HCEC 1CT (cell line): ENCODE measurements at regions not wholly inside any gene's neighbourhood (a gene's known extent, or its start where the extent isn't known, plus 50 kb on each side); places are given as distances from the start of the nearest gene placed in this dataset.

Experiments used
- DNase-seq: peaks from one replicate; pipeline ENCODE4 v3.0.0-alpha.2; 2017

DNA sequence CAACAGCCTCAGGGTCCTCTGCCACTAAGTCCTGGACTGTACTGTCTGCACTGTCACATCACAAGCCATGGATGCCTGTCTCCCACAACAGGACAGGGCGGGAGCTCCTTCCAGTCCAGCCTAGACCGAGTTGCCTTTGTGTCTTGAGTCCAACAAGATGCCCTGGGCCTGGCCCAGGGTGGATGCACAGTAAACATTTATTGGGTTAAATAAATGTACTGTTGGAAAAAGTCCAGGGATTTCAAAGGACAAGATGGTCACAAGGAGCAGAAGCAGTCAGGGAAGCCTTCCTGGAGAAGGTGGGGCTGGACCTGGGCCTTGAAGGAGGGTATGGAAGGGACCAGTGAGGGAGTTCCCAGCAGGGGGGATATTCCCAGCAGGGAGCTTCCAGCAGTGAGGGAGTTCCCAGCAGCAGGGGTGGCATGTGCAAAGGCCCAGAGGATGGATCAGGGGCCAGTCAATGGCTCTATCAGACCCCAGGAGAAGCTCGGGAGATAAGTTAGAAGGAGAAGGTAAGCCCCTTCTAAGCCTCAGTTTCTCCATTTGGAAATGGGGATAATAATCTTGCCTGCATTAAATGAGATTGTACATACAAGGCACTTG, 72.7 kb upstream of the NEURL1B start:
- DNase-seq, result no peak

DNA sequence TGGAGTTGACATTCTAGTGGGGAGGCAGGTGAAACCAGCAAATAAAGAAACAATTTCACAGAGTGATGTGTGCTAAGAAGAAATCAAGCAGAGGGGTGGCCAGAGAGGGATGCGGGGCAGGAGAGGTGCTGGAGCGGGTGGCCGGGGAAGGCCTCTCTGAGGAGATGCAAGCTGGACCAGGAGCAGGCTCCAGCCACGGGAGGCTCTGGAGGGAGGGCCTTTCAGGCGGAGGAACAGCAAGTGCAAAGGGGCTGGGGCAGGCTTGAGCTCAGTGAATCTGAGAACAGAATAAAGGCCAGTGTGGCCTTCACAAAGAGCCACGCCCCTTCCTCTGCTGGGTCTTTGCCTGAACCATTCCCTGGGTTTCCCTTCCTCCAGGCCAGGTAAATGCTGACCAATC, 73.2 kb upstream of the NEURL1B start:
- DNase-seq, result no peak

DNA sequence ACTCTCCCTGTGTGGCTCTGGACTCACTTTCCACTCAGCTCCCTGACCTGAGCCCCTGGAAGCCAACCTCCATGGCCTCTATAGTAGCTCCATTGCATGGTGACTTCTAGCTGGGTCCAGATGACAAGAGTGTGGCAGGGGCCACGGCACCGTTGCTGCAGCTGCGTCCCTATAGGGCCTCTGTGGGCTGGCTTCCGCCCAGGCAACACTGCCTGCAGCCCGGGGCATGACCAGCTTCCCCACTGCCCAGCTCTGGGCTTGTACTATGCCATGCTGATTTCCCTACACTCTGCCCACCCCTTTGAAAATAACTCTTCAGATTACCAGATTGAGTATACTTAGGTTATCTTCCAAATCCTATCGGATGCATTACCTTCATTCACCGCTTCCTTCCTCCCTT, 73.8 kb upstream of the NEURL1B start:
- DNase-seq, result no peak

- DNase-seq, result no peak
Measured at GRCh38 chr5:172565931-172566665, 75.0 kb upstream of the NEURL1B start.

DNA sequence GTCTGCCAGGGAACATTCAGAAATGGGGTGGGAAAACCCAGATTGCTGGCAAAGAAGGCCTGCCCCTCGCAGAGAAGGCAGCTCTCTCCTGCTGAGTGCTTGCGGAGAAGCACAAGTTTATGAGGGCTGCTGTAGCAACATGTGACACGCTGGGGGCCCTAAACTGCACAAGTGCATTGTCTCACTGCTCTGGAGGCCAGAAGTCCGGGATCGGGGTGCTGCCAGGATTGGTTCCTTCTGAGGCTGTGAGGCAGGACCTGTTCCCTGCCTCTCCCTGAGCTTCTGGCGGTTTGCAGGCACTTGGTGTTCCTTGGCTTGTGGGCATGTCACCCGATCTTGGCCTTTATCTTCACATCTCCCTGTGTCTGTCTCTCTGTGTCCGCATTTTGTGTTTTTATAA, 75.6 kb upstream of the NEURL1B start:
- DNase-seq, result no peak

DNA sequence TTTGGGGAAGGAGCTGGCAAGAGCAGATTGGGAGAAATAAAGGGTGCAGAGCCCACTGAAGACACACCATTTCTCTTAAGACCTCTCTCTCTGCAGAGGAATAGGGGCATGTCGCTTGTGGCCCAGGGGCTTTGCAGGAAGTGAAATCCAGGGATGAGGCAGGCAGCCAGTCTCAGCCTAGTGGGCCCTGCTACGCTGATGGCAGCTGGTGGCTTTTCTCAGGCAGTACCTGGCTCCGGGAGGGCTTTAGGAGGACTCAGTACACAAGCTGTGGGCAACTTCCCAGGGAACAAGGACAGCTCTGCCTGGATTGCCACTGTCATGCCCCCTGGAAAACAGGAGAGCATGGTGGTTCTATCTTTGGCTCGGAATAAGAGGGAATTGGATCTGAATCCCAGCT, 76.2 kb upstream of the NEURL1B start:
- DNase-seq, result no peak

GRCh38 chr5:172564188-172564587, 76.9 kb upstream of the NEURL1B start:
- DNase-seq, result no peak

DNA sequence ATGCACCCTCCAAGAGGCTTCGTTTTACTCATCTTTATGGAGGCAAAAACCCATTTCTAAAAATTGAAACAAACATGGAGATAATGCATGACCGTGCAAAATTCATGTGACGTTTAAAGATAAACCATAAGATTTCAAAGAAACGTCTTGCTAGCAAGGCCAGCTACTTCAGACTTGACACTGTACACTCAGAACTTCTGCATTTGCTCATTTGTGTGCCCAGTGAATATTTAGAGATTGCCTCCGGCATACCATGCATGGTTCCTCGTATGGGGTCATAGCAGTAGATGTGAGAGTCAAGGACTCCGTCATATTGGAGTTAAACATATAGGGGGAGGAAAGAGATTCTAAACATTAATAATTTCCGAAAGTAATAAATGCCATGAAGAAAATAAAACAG, 78.6 kb upstream of the NEURL1B start:
- DNase-seq, result no peak

DNA sequence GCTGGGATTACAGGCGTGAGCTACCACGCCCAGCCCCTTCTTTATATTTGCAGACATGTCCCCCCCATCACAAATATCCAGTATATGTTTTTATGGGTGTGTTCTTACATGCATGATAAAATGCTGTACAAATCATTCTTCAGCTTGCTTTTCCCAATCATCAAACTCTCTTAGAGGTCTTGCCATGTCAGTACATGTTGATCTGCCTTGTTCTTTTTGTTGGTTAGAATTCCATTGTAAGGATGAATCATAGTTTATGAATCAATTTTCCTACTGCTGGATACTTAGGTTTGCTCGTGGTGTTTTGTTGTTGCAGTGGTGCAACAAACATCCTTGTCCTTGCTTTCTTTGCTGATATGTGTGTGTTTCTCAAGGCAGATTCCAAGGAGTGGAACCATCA, 79.9 kb upstream of the NEURL1B start:
- DNase-seq, result peak; percentile 50

DNA sequence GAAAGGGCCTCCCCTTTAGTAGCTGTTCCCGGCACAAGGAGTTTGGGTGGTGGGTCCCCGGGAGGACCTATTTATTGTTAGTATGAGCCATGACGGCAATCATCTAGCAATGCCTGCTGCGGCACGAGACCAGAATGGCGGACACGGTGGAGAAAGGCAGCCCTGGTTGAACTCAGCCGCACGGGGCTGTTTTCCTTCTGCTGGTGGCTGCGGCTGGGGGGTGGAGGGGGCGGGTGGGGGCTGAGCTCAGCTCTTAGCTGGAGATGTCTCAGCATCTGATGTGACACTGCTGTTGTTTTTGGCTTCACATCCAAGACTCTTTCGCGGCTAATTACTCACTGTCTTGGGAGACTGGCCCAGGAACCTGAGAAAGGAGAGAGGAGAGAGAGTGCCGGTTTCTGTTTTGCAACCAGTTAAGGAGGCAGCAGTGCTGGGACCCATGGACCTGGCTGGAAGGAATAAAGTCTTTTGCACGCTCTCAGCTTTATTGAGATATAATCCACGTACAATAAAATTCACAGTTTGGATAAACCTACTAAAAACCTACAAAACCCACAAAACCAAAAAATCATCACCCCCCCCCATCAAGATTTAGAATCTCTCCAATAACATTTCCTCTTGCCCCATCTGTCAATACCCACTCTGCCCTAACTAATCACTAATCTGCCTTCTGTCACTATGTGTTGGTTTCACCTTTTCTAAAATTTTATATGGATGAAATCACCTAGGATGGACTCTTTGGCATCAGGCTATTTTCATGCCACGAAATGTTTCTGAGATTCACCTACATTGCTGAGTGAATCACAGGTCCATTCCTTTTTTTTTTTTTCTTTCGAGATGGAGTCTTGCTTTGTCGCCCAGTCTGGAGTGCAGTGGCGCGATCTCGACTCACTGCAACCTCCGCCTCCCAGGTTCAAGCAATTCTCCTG, 81.8 kb upstream of the NEURL1B start:
- DNase-seq, result peak; percentile 87

DNA sequence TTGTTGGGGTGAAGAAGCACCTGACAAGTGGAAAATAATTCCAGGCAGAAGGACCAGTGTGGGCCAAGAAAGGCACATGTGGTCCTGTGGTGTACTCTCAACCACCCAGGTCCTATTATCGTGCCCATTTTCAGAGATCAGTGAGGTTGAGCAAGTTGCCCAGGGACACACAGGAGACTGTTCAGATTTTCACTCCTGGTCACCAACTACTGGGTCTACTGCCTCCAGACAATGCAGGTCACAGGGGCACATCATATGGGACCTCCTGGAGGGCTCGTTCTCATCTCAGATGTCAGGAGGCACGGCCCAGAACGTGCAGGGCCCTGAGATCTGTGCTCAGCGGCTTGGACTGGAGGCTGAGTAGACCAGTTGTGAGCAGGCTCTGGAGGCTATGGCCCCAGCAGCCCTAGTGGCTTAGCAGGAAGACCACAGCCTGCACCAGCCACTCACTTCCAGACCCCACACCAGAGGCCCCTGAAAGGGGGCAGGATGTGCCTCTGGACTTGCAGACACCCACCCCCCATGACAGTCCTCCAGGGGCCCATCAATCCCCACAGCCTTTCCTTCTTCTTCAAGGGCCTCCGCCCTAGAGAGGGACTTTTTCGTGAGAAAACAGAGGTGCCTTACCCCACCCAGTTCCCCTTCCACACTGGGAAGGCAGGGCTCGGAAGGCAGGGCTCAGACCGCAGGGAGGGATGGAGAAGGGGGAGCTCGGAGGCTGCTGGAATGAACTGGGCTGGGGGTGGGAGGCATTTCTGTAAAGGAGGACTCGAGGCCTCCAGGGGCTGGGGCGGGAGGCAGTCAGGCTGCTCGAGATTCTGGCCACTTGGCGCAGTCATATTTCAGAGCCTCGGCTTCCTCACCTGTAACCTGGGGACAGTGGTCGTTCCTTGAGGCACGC, 82.7 kb upstream of the NEURL1B start:
- no peak for DNase-seq

- DNase-seq, result no peak
Measured at GRCh38 chr5:172556971-172557461, 84.0 kb upstream of the NEURL1B start.

DNA sequence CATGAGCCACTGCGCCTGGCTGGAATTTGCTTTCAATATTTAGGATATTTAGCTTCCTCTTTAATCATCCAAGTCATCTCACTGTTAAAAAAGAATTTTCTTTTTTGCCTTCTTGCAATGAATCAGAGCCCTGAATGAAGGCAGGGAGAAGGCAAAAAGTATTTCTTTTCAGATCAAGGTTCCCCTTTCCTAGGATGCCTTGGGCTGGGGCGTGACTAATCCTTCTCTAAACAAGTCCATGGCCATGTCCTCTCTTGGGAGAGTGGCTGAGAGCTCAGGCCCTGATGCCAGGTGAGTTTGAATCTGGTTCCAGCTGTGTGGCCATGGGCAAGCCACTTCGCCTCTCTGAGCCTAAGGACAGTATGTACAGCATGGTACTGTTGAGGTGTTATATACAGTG, 84.8 kb upstream of the NEURL1B start:
- no peak for DNase-seq

- no peak for DNase-seq
Measured at GRCh38 chr5:172554562-172554961, 86.5 kb upstream of the NEURL1B start.

DNA sequence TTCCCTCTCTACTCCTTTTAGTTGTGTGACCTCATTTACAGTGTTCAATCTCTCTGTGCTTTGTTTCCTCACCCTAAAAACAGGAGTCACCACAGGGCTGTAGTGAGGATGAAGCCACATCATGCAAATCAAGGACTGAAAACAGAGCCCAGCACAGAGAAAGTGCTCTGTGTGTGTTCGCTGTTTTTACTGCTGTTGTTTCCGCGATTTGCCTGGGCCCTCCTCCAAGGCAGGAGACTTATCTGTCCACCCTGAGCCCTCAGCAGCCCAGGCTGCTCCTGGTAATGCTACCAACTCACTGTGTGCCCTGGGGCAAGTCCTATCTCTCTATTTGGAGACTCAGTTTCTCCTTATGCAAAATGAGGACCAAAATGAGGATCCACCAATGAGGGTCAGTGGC, 87.2 kb upstream of the NEURL1B start:
- DNase-seq, result no peak

- DNase-seq, result no peak
Measured at GRCh38 chr5:172553167-172553566, 87.9 kb upstream of the NEURL1B start.

DNA sequence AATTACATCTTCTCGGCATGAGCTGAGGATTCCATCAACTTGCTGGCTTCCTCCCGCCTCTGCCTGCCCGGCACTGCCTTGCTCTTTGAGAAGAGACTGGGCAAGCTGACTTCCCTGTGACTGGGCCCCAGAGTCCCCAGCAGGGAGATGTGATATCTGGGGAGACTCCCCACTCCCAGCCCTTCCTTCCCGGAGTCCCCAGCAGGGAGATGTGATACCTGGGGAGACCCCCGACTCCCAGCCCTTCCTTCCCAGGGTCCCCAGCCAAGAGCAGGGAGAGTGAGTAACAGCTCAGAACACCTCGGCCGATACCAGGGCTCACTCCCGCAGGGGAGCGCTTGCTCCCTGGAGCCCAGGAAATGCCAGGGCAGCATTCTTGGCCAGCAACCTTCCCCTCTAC, 90.1 kb upstream of the NEURL1B start:
- DNase-seq, result no peak

DNA sequence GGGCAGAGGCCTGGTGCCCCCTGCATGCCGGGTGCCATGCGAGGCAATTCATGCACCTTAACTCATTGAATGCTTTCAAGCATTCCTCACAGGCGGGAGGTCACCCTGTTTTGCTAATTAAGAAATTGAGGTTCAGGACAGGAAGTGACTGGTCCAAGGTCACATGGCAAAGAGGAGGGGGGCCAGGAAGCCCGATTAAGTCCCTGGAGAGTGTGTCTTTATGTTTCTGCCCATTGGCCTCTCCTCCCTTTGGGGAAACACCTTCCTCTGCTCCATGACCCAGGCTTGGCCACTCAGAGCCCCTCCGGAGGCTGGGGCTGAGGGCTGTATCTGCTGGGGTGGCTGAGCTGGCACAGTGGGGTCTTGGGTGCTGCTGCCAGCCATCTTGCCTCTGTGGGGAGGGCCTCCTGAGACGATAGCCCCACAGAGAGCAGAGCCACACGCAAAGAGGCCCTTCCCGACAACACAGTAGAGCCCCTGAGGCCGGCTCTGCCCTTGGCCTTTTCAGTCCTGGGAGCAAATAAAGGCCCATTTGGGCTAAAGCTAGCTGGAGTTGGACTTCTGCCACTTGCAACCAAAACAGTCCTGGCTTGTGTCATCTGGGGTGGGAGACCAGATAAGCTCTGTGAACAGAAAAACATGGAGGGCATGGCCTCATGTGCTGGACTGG, 90.8 kb upstream of the NEURL1B start:
- no peak for DNase-seq

DNA sequence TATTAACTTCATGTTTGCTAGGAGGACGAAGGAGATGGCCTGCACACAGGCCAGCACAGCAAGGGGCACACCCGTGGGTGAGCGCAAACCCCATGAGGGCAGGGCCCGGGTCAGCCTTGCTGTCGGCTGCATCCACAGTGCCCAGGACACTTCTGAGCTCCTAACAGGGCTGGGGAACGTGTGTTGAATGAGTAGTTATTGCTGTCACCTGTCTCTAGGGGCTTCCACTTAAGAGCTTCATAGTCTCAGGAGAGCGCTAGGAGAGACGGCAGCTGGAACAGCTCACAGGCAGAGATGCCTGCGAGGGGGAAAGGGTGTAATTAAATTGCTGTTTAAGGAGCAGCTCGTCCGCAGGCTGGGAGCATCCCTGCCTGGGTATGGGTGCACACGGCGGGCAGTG, 91.4 kb upstream of the NEURL1B start:
- no peak for DNase-seq

GRCh38 chr5:172548981-172549687, 91.9 kb upstream of the NEURL1B start:
- no peak for DNase-seq

DNA sequence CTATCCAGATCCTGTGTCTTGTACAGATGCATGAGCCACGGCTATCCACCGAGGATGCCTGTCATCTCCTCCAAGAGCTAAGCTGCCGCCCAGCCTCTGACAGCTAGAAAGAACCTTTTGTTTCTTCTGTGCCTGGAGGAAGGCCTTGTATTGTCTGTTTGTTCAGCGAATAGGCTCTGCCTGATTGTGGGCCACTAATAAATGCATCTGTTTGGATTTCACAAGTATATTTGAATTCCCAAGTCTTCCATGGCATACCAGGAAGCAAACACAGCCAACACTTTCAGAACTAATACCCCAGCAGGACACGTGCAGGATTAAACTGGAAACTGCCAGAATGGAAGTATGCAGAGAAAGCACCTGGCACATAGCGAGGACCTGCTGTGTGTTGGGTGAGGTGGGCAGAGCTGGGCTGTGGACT, 92.7 kb upstream of the NEURL1B start:
- no peak for DNase-seq
